NCI-H526 treated with DMSO at 0.1 percent for 48 hours (cell line): ENCODE measurements at regions not wholly inside any gene's neighbourhood (a gene's known extent, or its start where the extent isn't known, plus 50 kb on each side); places are given as distances from the start of the nearest gene placed in this dataset.
"Not testable (repeated sequence)": the region's sequence is repeated elsewhere in the genome, so short reads cannot be mapped to it uniquely, and the experiment has no call there.

Source experiments
- DNase-seq: peaks from one replicate; lab custom pipeline; 2025; lab: John Stamatoyannopoulos, UW

DNA sequence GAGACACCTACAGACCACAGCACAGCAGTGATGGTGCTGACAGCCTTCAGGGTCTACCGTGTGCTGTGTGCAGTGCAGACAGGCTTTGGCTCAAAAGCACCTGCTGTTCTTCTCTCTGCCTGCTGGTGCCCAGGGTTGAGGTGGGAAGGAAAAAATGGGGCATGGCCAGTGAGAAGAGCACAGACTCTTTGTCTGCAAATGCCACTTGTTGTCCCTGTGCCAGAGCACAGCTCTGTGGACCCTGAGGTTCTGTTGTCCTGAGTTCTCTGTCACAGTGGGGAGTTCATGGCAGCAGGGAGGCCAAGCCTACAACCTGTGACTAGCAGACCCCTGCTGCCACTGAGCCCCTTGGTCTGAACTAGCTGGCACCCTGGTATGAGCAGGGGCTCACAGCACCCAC lies 376.7 kb downstream of the GLRX3 start:
- no peak for DNase-seq

DNA sequence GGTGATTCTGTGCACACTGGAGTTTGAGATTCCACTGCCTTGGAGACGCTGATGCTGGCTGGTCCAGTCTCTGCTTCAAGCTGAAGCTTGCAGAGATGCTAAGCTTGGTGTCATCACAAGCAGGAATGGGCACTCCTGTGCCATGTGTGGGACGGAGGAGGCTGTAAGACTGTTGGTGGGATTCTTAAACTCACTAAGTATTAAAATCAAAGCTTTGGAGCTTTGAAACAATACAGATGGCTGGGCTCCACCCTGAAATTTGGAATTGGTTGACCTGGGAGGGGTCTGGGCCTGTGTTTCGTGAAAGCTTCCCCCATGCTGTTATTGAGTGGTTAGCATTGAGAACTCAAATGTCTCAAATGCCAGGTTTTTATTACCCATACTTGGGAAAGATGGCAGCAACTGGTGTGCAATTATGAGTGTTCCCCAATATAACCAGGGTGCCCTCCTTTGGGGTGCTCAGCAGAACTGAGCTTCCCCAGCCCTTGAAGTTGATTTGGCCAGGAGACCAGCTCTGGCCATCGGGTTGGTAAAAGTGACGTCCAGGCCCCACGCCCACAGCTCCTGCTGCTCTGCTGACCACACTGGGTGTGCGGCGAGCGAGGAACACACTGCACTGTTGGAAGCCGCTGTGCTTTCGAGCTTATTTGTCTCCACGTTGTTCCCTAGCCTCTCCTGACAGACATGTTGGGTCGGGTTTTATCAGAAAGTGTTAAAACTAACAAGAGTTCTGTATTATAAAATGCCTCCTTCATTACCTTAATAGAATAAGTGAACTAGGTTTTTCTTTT lies 377.7 kb downstream of the GLRX3 start:
- no peak for DNase-seq

DNA sequence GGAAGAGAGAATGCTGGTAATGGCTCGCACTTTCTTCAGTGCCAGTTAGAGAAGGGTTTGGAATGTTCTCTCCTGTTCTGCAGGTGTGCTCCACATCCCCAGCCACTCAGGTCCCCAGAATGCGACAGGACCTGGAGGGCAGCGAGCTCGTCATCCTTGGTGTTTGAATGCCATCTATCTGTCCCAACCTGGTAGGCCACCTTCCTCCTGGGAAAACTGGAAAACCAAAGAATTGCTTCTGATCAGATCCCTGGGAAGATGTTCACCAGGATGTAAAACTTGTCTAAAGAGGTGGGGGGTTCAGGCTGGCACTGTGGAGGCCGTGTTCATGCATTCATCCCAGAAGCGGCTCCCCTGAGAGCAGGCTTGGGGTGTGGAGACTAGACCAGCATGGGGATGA lies 379.5 kb downstream of the GLRX3 start:
- no peak for DNase-seq

DNA sequence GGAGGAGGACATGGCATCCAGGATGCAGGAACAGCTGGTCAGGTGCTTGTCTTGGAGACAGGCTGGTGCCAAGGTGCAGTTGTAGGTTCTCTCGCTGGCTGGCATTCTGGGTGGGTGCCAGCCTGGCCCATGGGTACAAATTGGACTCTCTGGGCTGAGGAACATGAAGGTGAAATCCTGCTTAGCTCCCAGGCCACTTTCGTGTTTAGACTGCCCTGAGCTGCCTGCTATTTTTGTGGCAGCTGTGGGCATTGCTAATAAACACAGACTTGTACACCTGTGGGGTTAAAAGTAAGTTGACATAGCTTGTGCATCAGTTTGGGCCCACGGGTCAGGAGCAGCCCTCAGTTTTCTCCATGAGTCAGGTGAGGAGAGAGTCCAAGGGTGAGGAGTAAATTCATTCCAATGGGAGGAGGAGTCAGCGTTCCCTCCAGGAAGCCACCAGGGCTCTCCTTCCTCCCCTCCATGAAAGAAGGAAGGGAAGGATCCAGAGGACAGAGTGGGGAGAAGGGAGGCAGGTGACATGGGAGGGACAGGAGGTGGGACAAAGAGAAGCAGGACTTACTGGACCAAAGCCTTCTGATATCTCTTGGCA lies 380.0 kb downstream of the GLRX3 start:
- no peak for DNase-seq

DNA sequence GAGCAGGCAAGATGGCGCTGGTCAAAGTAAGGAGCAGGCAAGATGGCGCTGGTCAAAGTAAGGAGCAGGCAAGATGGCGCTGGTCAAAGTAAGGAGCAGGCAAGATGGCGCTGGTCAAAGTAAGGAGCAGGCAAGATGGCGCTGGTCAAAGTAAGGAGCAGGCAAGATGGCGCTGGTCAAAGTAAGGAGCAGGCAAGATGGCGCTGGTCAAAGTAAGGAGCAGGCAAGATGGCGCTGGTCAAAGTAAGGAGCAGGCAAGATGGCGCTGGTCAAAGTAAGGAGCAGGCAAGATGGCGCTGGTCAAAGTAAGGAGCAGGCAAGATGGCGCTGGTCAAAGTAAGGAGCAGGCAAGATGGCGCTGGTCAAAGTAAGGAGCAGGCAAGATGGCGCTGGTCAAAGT lies 382.7 kb downstream of the GLRX3 start:
- DNase-seq: not testable (repeated sequence)

DNA sequence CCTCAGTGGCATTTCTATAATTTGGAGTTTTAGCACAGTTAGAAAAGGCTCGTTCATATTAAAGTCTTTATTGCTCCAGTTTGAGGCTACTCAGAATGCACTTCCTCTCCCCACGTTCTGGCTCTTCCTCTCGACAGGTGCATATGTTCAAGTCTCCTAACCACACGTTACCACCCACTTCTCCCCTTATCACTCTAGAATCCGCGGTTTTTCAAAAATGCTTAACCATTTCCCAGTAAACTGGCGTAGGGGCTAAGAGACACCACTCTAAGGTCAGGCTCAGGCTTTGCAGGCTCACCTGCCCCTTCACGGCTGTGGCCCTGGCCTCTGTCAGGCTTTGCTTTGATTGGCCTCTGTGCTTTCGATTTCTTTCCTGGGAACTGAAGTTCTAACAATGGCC lies 383.6 kb downstream of the GLRX3 start:
- DNase-seq: no peak

DNA sequence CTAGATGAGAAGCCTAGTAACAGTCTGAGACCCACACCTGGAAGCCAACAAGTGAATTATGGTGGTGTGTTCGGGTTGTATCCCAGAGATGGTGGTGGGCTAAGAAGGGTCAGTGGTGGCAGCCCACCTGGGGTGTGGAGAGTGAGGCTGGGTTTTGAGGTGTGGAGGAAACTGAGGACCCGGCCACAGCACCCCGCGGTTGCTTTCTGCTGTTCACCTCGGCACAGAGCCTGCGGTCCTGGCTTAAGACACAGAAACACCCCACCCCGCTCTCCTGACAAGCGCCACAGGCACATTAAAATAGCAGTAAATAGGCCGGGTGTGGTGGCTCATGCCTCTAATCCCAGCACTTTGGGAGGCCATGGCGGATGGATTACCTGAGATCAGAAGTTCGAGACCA lies 395.1 kb downstream of the GLRX3 start:
- DNase-seq: no peak

DNA sequence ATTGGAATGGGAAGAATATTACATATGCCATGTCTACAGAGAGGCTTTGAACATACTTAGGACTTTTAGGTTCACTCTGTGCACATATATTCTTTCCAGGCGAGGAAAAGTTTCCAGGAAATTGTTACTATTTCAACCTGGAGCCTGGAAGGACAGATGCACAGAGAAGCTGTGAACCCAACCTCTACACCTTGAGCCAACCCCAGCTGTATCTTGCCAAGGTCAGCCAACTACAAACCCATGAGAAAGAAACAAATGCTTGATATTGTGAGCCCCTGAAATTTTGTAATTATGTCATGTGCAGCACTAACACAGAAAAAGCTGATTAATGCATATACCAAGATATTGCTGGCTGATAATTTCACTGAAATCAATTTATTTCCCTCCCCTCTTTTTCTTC lies 404.9 kb downstream of the GLRX3 start:
- DNase-seq: no peak

DNA sequence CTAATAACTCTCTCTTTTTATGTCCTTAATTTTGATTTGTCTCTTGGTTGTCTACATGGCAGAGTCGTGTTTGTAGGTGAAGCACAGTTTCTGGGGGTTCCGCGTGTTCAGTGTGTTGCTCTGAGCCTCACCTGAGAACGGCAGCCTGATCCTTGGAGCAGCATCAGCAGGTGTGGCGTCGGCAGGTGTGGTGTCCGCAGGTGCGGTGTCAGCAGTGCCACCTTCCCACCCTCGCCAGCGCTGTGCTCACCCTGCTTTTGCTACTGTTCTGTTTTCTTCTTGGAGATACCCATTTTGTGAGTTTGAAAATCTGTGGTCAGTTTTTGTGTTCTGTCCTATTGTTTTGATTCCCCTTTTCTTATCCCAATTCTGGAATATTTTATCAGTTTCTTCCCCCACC lies 406.6 kb downstream of the GLRX3 start:
- no peak for DNase-seq

DNA sequence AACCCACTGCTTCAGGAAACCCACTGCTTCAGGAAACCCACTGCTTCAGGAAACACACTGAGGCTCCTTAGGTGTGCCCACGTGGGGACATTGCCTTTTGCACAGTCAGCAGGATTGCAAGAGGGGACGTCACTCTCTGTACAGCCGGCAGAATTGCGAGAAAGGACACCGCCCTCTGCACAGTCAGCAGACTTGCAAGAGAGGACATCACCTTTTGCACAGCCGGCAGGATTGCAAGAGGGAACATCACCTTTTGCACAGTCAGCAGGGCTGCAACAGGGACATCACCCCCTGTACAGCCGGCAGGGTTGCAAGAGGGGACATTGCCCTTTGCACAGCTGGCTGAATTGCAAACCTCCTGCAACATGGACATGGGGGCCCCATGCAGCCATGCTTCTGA lies 407.6 kb downstream of the GLRX3 start:
- no peak for DNase-seq

DNA sequence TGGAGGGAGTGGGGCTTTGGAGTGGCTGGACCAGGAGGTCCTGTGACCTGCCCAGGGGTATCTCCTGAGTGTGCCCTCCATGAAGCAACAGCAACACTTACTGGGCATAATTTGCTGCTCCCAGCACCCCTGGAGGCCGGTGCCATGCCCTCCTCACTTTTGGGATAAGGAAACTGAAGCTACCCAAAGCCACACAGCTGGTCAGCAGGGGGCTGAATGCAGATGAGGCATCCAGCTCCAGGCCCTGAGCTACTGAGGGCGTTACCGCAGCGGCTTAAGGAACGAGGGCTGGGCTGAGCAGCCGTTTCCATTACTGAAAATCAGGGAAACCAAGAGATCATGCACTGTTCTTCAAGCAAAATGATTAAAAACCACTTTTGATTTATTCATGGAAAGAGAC lies 408.9 kb downstream of the GLRX3 start:
- no peak for DNase-seq

DNA sequence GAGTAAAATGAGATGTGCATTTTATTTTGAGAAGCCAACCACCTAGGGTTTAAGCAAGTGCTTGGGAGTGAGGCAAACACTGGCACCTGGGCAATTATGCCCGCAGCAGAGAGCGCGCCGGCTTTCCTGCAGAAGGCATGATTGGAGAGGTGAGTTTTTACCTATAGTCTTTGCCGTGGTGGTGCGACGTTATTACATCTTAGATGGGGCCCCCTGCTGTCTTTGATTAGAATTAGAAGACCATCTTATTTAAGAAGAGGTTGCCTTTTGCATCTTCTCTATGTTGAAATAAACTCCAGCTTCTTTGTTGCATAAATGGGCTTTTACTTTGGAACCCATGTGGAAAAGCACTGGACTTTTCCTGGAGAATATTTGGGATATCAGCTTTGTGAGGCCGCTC lies 409.5 kb downstream of the GLRX3 start:
- no peak for DNase-seq

DNA sequence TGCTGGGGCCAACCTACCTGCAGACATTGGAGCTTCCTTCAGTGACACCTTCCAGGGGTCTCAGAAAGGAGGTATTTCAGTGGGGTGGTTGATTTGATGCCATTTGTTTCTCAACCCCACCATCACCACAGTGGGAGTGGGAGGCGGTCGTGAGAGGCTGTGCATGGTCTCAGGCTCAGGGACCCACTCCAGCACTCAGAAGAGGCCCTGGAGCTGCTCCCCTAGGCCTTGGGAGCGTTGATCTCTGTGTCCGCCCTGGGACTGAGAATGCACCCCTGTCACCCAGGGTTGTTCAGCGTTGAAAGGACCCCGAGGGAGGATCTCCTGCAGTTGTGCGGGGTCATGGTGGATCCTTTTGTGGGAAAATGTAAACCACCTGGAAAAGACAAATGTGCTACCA lies 410.6 kb downstream of the GLRX3 start:
- no peak for DNase-seq

DNA sequence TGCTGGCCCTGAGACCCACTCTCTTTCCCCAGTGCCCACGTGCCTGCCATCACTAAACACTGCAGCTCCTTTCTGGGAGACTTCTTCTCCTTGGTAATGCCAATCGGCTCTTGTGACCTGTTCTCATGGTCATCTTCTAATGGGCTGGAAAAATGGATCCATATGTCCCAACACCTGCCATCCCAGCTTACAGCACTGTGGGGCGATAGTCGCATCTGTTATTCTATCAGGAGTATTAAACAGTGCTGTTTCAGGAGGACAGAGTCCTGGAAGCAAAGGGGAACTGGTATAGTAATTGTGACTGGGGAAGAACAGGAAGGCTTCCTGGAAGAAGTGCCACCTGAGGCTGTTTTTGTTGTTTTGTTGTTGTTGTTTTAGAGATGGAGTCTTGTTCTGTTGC lies 411.2 kb downstream of the GLRX3 start:
- DNase-seq: no peak

DNA sequence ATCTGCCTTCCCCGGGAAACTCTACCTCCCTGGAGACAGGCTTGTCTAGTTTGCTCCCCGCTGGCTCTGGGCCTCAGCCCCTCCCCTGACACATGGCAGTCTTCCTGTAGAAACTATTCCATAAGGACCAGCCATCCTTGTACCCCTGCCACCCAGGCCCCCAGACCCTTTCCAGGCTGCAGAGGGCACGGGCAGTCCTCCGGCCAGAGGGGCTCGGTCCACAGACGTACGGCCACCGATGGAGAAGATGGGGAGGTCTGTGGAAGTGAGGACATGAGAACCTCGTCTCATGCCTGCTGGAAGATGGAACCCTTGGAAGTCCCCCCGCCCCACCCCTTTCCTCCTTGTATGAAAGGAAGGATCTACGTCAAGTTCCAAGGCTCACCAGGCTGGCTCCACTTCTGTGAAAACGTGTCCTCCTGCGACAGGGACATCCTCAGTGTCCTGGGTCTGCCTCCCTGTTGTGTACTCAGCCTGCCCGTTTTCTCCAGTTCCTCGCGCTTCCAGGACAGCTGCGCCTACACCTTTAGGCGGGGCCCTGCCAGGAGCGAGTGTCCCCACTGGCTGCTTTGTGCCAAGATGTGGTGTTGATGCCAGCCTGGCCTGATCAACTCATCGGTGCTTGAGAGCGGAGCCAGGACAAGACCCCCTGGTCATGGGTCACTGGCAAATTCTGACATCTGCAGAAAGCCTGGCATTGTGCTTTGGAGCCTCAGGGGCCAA lies 414.9 kb downstream of the GLRX3 start:
- DNase-seq: no peak

DNA sequence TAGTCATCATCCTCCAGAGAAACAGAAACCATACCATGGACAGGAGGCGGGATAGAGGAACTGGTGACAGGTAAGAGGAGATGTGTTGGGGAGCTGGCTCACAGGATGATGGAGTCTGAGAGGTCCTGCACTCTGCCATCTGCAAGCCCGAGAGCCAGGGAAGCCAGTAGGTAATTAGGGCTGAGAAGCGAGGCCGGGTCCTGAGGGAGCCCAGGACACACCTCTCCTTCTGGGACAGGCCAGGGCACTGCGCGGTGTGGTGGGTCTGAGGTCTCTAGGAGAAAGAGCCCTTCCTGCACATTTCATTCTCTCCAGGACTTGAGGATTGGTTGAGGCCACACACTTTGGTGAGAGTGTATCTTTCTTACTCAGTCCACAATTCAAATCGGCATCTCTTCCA lies 415.5 kb downstream of the GLRX3 start:
- no peak for DNase-seq

DNA sequence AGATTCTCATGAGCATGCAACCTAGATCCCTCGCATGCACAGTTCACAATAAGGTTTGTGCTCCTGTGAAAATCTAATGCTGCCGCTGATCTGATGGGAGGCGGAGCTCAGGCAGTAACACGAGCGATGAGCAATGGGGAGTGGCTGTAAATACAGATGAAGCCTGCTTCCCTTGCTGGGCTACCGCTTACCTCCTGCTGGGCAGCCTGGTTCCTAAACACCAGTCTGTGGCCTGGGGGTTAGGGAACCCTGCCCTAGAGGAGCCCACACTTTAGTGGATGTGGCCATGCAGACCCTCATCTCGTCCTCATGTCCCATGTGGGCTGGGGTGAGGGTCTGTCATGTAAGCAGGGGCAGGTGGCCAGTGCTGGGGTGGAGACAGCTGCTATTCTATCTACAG lies 417.6 kb downstream of the GLRX3 start:
- DNase-seq: no peak

DNA sequence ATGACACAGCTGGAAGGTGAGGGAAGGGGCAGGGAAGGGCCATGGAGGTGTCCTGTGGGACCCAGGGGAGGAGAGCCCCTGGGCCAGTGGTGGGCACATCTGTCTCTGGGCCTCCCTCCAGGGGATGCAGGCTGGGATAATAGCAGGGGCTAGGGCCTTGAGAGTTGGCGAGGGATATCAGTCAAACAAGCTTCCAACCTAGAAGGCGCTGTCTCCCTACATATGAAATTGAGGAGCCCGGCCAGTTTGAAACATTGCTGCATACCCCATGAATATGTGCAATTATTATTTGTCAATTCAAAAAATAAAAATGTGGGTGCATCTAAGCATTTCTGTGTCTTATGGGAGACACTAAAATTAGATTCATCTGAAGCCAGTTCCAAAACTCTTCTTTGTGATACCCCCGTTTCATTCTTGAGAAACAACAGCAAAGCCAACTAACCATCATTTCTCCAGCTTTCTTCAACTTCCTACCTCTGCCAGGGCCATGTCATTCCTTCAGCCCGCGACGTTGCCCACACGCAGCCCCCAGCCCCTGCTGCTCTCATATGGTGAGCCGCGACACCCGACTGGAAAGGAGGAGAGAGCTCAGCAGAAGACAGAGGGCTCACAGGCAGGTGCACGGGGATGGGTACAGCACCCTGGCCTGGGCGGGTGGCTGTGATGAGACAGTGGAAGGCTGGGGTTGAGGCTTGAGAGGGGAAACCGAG lies 418.7 kb downstream of the GLRX3 start:
- no peak for DNase-seq

DNA sequence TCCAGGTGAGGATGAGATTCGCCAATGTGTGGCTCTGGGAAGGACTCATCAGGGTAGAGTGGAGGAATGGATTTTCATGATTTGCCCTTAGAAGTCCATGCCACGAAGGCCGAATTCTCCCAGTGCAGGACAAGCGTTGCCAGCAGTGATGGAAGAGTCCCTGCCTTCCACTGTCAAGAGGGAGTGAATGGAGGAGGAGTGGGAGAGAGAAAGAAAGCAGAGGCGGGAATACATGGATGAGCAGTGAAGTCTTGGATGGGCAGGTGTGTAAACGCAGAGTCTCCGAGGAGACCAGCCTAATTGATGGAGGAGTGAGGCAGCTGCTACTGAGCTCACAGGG lies 419.2 kb downstream of the GLRX3 start:
- no peak for DNase-seq

DNA sequence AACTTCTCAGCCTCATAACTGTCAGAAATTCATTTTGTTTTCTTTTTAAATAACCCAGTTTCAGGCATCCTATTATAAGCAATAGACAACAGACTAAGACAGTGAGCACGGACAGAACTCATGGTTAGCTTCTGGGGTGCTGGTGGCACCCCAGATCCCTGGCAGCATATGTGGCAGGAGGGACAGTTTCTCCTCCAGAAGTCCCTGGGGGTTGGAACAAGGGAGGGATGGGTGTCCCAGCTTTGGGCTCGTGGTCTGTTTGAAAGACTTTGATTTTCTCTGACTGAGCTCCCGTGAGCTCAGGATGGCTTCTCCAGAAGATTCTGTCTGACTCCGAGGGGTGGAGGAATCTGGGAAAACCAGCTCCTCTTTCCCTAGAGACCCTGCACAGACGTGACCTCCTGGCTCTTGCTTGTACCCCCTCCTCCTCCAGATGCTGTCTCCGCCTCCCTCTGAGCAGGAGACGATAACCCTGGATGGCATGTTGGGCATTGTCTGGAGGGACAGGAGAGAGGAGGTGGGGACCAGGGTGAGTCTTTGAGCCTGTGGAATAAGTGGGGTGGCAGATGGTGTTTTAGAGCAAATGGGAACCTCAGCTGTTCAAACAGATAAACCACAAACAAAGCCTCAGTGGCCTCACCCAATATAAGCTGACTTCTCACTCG lies 421.1 kb downstream of the GLRX3 start:
- DNase-seq: no peak

DNA sequence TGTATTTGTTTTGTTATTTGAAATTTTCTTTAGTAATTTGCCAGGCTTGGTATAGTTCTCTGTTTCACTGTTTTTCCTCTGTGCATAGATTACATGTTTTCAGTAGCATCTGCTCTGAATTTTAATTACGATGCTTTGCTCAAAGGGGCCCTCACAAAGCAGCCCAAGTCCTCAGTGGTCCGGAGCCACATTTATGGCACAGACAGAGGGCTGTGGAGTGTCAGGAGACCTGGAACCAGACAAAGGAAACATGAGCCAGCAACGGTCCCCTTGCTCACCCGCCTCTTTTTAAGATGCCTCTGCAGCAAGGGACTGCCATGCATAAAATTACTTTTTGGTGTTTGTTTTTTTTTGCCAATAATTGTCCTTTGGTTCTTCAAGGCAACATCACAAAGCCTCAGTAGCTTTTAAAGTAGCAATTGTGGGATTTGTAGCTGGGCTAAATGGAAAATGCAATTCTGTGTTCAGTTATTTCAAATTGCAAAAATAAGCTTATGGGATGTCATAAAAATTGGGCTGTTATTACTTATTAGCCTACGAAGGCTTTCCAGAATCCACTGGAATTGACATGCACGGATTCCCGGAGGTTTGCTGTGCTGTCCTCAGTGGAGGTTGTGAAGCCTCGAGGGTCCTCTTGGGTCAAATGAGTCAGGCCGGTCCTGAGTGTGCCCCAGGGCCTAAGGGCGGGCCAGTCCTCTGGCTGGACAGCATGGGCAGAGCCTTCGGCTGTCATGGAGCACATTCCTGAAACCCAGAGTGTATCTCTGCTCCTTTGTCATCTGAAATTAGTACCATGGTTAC lies 422.8 kb downstream of the GLRX3 start:
- DNase-seq: no peak

DNA sequence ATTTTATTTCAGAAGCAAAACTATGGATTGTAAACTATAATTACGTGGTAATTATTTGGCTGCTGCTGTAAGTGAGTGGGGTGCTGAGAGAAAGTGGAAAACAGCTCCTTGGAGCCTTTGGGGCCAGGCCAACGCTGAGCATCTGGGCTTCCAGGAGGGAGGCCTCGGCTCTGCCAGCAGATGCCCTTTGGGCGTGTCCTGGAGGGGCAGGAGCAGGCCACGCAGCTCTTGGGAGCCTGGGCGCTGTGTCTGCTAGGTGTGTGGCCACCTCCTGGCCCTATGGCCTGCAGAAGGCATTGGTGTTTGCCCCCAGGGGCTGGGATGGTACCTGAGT lies 423.3 kb downstream of the GLRX3 start:
- no peak for DNase-seq
